K562 (cell line): ENCODE measurements at regions not wholly inside any gene's neighbourhood (a gene's known extent, or its start where the extent isn't known, plus 50 kb on each side); places are given as distances from the start of the nearest gene placed in this dataset.

Experiments used
- ATAC-seq: fragments of 200-7000 bp; cut with Tn5 transposase; 3 replicates; pipeline ENCODE4 v1.9.1; 2020; ENCODE audit warnings: moderate library complexity
- BruUV-seq: library from RNA; stranded (reverse); fragments of 400-500 nt; replicated peaks from 2 replicates; lab custom pipeline; 2021; lab: Mats Ljungman, UMichigan
- CTCF ChIA-PET: fragments of 300-600 bp; formaldehyde crosslinking; extraction: SDS; loops from one replicate; lab custom pipeline; 2021; ENCODE audit warnings: low intra/inter-chr PET ratio; lab: Yijun Ruan, JAX
- POLR2A ChIA-PET: fragments of 300-600, 350-650 bp; sonication (Branson Sonifier 250); formaldehyde crosslinking; extraction: SDS; loops from one replicate; lab custom pipeline; 2021; ENCODE audit warnings: antibody characterized with exemption, inconsistent platforms; lab: Yijun Ruan, JAX
- DNase-seq, 4 experiments: peaks; one replicate each; pipeline versions ENCODE4 v3.0.0 to v3.0.0-alpha.2; 2011 to 2018; ENCODE audit warnings: low spot score in 3 of 4, mixed read lengths in 3 of 4; ENCODE audit errors: extremely low read depth in 1 of 4
- FAIRE-seq: peaks from 2 replicates; lab custom pipeline; 2011; peaks lifted over from hg19 to GRCh38; lab: Jason Lieb, UNC
- H2AFZ ChIP-seq: 2 replicates; pipeline ENCODE4 v1.6.0; 2011; ENCODE audit warnings: low read depth, low read length, control low read depth, inconsistent platforms
- H3K27ac ChIP-seq: fragments of 200-600 bp; 3 replicates; pipeline ENCODE4 v1.8.0; 2011; ENCODE audit warnings: low read depth, mild to moderate bottlenecking, control low read depth, inconsistent platforms, low read length, moderate library complexity, mixed read lengths; ENCODE audit errors: extremely low read depth
- H3K27me3 ChIP-seq, 2 experiments: fragments of 300-600 bp in 1 of 2; 2 replicates in 1 of 2; 3 replicates in 1 of 2; pipeline versions ENCODE4 v1.6.0 to v1.8.0; 2011; ENCODE audit warnings: inconsistent platforms in 2 of 2, low read length in 2 of 2, mild to moderate bottlenecking in 1 of 2, mixed read lengths in 1 of 2, moderate library complexity in 1 of 2; ENCODE audit not compliant: control insufficient read depth in 2 of 2, insufficient read depth in 2 of 2
- H3K36me3 ChIP-seq: fragments of 300-600 bp; 3 replicates; pipeline ENCODE4 v1.8.0; 2011; ENCODE audit warnings: mild to moderate bottlenecking, low read length, inconsistent platforms; ENCODE audit not compliant: control insufficient read depth, insufficient read depth
- H3K4me1 ChIP-seq, 2 experiments: fragments of 200-600 bp in 1 of 2; replicated peaks in 1 of 2; 2 replicates in 1 of 2; 3 replicates in 1 of 2; pipeline versions ENCODE4 v1.5.1 to v1.8.0; 2011; ENCODE audit warnings: inconsistent platforms in 2 of 2, low read length in 2 of 2, mild to moderate bottlenecking in 1 of 2, mixed read lengths in 1 of 2, moderate library complexity in 1 of 2; ENCODE audit not compliant: control insufficient read depth in 2 of 2, insufficient read depth in 2 of 2
- H3K4me2 ChIP-seq: 2 replicates; pipeline ENCODE4 v1.6.1; 2011; ENCODE audit warnings: low read length, control low read depth, inconsistent platforms, mixed read lengths; ENCODE audit not compliant: insufficient read depth
- H3K4me3 ChIP-seq: fragments of 200-600 bp; sonication (generic), shearing (Covaris generic); 2 replicates; pipeline ENCODE4 v1.5.1; 2016; ENCODE audit warnings: control low read depth, inconsistent platforms
- H3K79me2 ChIP-seq: fragments of 200-600 bp; 3 replicates; pipeline ENCODE4 v1.8.0; 2011; ENCODE audit warnings: low read length, inconsistent platforms; ENCODE audit not compliant: control insufficient read depth, insufficient read depth
- H3K9ac ChIP-seq, 2 experiments: 2 replicates each; pipeline versions ENCODE4 v1.6.0 to v1.6.1; 2011; ENCODE audit warnings: low read depth in 2 of 2, low read length in 2 of 2, control low read depth in 1 of 2, inconsistent platforms in 1 of 2, mild to moderate bottlenecking in 1 of 2, mixed read lengths in 1 of 2; ENCODE audit not compliant: insufficient read depth in 1 of 2
- H3K9me1 ChIP-seq: one replicate; pipeline ENCODE4 v1.6.0; 2011; ENCODE audit warnings: inconsistent platforms, mild to moderate bottlenecking, low read length, moderate library complexity; ENCODE audit not compliant: control insufficient read depth, insufficient read depth
- H3K9me3 ChIP-seq: replicated peaks from 2 replicates; pipeline ENCODE4 v1.5.1; 2011; ENCODE audit warnings: low read depth, low read length, inconsistent platforms; ENCODE audit not compliant: control insufficient read depth, insufficient read depth
- H4K20me1 ChIP-seq: replicated peaks from 2 replicates; pipeline ENCODE4 v1.6.1; 2011; ENCODE audit warnings: low read length, inconsistent platforms, mixed read lengths; ENCODE audit not compliant: control insufficient read depth, insufficient read depth
- BRF1 ChIP-seq: IDR thresholded peaks from 3 replicates; pipeline ENCODE4 v1.6.1; 2011; ENCODE audit warnings: borderline replicate concordance, mild to moderate bottlenecking; ENCODE audit not compliant: insufficient read length; ENCODE audit errors: extremely low read depth
- CBFA2T3 ChIP-seq: fragments of 450-650 bp; IDR thresholded peaks from 2 replicates; pipeline ENCODE4 v1.6.1; 2017
- HDAC6 ChIP-seq: IDR thresholded peaks from 2 replicates; pipeline ENCODE4 v1.6.1; 2012; ENCODE audit warnings: low read depth, mild to moderate bottlenecking, control low read depth, inconsistent platforms, low read length, moderate library complexity
- ILF3 ChIP-seq: fragments of 450-650 bp; IDR thresholded peaks from 2 replicates; pipeline ENCODE4 v1.6.1; 2018; ENCODE audit warnings: antibody characterized with exemption, mild to moderate bottlenecking, moderate library complexity, borderline replicate concordance
- MCM5 ChIP-seq: fragments of 450-650 bp; IDR thresholded peaks from 2 replicates; pipeline ENCODE4 v1.6.1; 2016; ENCODE audit warnings: low read depth
- MTF1 ChIP-seq: fragments of 250-450 bp; sonication (Bioruptor Pico); IDR thresholded peaks from 2 replicates; pipeline ENCODE4 v1.9.0; 2021; ENCODE audit warnings: moderate library complexity, mild to moderate bottlenecking, inconsistent platforms, borderline replicate concordance
- PML ChIP-seq: IDR thresholded peaks from 2 replicates; pipeline ENCODE4 v1.6.1; 2012; ENCODE audit warnings: low read length, inconsistent platforms
- RUNX1 ChIP-seq: sonication (generic); IDR thresholded peaks from 2 replicates; pipeline ENCODE4 v1.6.1; 2016; ENCODE audit warnings: antibody characterized with exemption, low read depth
- SIN3B ChIP-seq: fragments of 450-650 bp; IDR thresholded peaks from 2 replicates; pipeline ENCODE4 v1.6.1; 2017; ENCODE audit warnings: low read depth, mild to moderate bottlenecking, moderate library complexity
- SREBF2 ChIP-seq: sonication (generic); formaldehyde crosslinking; IDR thresholded peaks from 2 replicates; pipeline ENCODE4 v1.4.0; 2020; ENCODE audit warnings: mild to moderate bottlenecking, missing genetic modification reagents
- ZFPM2 ChIP-seq: fragments of 250-450 bp; sonication (Bioruptor Pico); IDR thresholded peaks from 2 replicates; pipeline ENCODE4 v1.5.1; 2022; ENCODE audit warnings: mild to moderate bottlenecking
- ZKSCAN3 ChIP-seq: fragments of 250-450 bp; sonication (Bioruptor Pico); IDR thresholded peaks from 2 replicates; pipeline ENCODE4 v1.4.0; 2020
- ZNF217 ChIP-seq: sonication (generic); formaldehyde crosslinking; IDR thresholded peaks from 2 replicates; pipeline ENCODE4 v1.8.0; 2022; ENCODE audit warnings: mild to moderate bottlenecking, missing genetic modification reagents
- ZNF311 ChIP-seq: fragments of 250-450 bp; sonication (Bioruptor Pico); IDR thresholded peaks from 2 replicates; pipeline ENCODE4 v1.4.0; 2020; ENCODE audit warnings: mild to moderate bottlenecking, moderate library complexity
- ZNF347 ChIP-seq: fragments of 450-650 bp; formaldehyde crosslinking; IDR thresholded peaks from 2 replicates; pipeline ENCODE4 v1.4.0; 2020; ENCODE audit warnings: low read depth, mild to moderate bottlenecking, moderate library complexity
- ZNF77 ChIP-seq: fragments of 250-450 bp; sonication (Bioruptor Pico); IDR thresholded peaks from 2 replicates; pipeline ENCODE4 v1.5.0; 2020
- WGBS: fragments of 100-300 bp; shearing (Covaris generic); methylation state at CpG from one replicate; pipeline ENCODE4 v1.1.6; 2016; ENCODE audit warnings: low coverage, mixed read lengths; ENCODE audit not compliant: insufficient coverage; ENCODE audit errors: missing lambda C conversion rate; 5-methylcytosine and 5-hydroxymethylcytosine counted together
- in situ Hi-C: fragments of 300-500 bp; cut with MboI; formaldehyde crosslinking; loops from 4 replicates; pipeline ENCODE4 v1.15.0; 2018; ENCODE audit warnings: inconsistent platforms, mixed read lengths
- intact Hi-C: fragments of 100-400 bp; cut with micrococcal nuclease; formaldehyde crosslinking; loops from 2 replicates; pipeline ENCODE4 v1.14.2; 2022
- TF ChIP-seq, protein P1 (sequence below): fragments of 450-650 bp; conservative IDR thresholded peaks from 2 replicates; pipeline ENCODE4 v1.6.1; 2016; ENCODE audit warnings: missing genetic modification characterization, low read depth, mild to moderate bottlenecking, control low read depth, missing compliant biosample characterization

DNA sequence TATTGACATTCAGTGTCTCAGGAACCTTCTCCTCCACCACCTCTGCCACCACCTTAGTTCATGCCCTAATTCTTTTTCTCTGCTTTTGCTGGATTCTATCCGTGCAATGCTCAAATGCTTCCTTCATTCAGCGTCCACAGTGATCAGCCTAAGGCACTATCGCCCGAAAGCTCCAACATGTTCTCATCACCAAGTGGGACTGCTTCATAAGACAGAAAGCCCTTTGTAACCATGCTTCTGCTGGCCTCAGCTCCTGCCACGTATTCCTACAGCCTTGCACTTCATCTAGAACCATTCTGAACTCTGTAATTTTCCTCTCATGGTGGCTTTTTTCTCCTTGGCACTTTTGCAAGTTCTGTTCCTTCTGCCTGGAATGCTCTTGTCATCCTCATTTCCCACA, 222.9 kb downstream of the HNMT start:
- H3K9ac ChIP-seq = no peak overlapping the region
- POLR2A ChIA-PET = no interaction called here
- H2AFZ ChIP-seq = no peak overlapping the region
- FAIRE-seq (no peak), ATAC-seq (no peak), DNase-seq (no peak)
- CTCF ChIA-PET = no interaction called here
- H3K9me1 ChIP-seq = no peaks in the 10 kb centered on the region
- H3K4me2 ChIP-seq = no peak overlapping the region
- no peak for TF ChIP-seq BRF1
- TF ChIP-seq ILF3 = no peak
- TF ChIP-seq HDAC6 = no peak
- TF ChIP-seq MCM5 = no peak
- TF ChIP-seq SREBF2 (CRISPR knock-in tag) = no peak
- no peak for TF ChIP-seq ZNF217 (CRISPR knock-in tag)
- TF ChIP-seq, protein P1, sequence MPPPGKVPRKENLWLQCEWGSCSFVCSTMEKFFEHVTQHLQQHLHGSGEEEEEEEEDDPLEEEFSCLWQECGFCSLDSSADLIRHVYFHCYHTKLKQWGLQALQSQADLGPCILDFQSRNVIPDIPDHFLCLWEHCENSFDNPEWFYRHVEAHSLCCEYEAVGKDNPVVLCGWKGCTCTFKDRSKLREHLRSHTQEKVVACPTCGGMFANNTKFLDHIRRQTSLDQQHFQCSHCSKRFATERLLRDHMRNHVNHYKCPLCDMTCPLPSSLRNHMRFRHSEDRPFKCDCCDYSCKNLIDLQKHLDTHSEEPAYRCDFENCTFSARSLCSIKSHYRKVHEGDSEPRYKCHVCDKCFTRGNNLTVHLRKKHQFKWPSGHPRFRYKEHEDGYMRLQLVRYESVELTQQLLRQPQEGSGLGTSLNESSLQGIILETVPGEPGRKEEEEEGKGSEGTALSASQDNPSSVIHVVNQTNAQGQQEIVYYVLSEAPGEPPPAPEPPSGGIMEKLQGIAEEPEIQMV (tag) = no peak
- no peak for TF ChIP-seq MTF1
- no peak for TF ChIP-seq ZNF311 (CRISPR knock-in tag)
- no peak for TF ChIP-seq ZFPM2 (CRISPR knock-in tag)
- no peak for TF ChIP-seq PML
- TF ChIP-seq ZKSCAN3 (CRISPR knock-in tag) = no peak
- no peak for TF ChIP-seq RUNX1
- no peak for TF ChIP-seq ZNF347 (CRISPR knock-in tag)
- TF ChIP-seq CBFA2T3 = no peak
- TF ChIP-seq ZNF77 (CRISPR knock-in tag) = no peak
- TF ChIP-seq SIN3B = no peak
- no peaks in the 10 kb centered on the region for H3K4me1 ChIP-seq
- no TSS peak for BruUV-seq
- intact Hi-C loops (loop anchor here (5.0 kb wide), 1 partner anchor 640 kb away; no protein-coding TSS in a partner anchor), in situ Hi-C loops (no loop called here)
- H4K20me1 ChIP-seq = no peaks in the 10 kb centered on the region
- no peak overlapping the region for H3K27ac ChIP-seq
- H3K79me2 ChIP-seq = no peaks in the 10 kb centered on the region
- WGBS = 3% methylated on average over 5 of the region's 5 CpGs
- H3K4me3 ChIP-seq = no peak overlapping the region
- H3K36me3 ChIP-seq = no peaks in the 10 kb centered on the region
- no peaks in the 10 kb centered on the region for H3K27me3 ChIP-seq
- no peaks in the 10 kb centered on the region for H3K9me3 ChIP-seq
